H1 (cell line): ENCODE measurements at regions not wholly inside any gene's neighbourhood (a gene's known extent, or its start where the extent isn't known, plus 50 kb on each side); places are given as distances from the start of the nearest gene placed in this dataset.

Experiments
- CBX5 ChIP-seq: fragments of 300-800, 300-1000 bp; sonication (generic); IDR thresholded peaks from 2 replicates; pipeline ENCODE4 v1.7.1; 2016; ENCODE audit warnings: antibody characterized with exemption, low read length, low read depth
- CHD1 ChIP-seq: IDR thresholded peaks from 2 replicates; pipeline ENCODE4 v1.6.1; 2012; ENCODE audit warnings: low read depth, low read length, improper control_type of control experiment
- MAX ChIP-seq: IDR thresholded peaks from 2 replicates; pipeline ENCODE4 v1.6.1; 2012; ENCODE audit warnings: inconsistent platforms
- PHF8 ChIP-seq: fragments of 200-600 bp; sonication (generic); conservative IDR thresholded peaks from 2 replicates; pipeline ENCODE4 v1.7.1; 2012; ENCODE audit warnings: low read depth, mild to moderate bottlenecking, inconsistent platforms, low read length, moderate library complexity
- POLR2AphosphoS5 ChIP-seq: IDR thresholded peaks from 2 replicates; pipeline ENCODE4 v1.6.1; 2011; ENCODE audit warnings: low read depth, low read length
- SIN3A ChIP-seq, 2 experiments: IDR thresholded peaks in 1 of 2; conservative IDR thresholded peaks in 1 of 2; 2 replicates each; pipeline ENCODE4 v1.6.1; 2011 to 2012; ENCODE audit warnings: low read length in 2 of 2, improper control_type of control experiment in 1 of 2, low read depth in 1 of 2, mild to moderate bottlenecking in 1 of 2
- SP1 ChIP-seq: IDR thresholded peaks from 2 replicates; pipeline ENCODE4 v1.6.1; 2011; ENCODE audit warnings: low read depth, low read length
- YY1 ChIP-seq: IDR thresholded peaks from 2 replicates; pipeline ENCODE4 v1.6.1; 2011; ENCODE audit warnings: low read depth, mild to moderate bottlenecking, low read length
- TF ChIP-seq, protein P1 (sequence below), 3 experiments: IDR thresholded peaks; 1 replicate in 2 of 3; 2 replicates in 1 of 3; pipeline versions ENCODE4 v1.5.1 to v1.6.1; 2011; ENCODE audit warnings: low read length in 3 of 3, mild to moderate bottlenecking in 3 of 3, inconsistent platforms in 2 of 3, low read depth in 1 of 3, moderate library complexity in 1 of 3; ENCODE audit not compliant: insufficient read depth in 1 of 3; ENCODE audit errors: control extremely low read depth in 1 of 3

GRCh38 chr5:37979559-37979958 is 139.7 kb upstream of the GDNF start:
- TF ChIP-seq MAX, result no peak
- TF ChIP-seq, protein P1, sequence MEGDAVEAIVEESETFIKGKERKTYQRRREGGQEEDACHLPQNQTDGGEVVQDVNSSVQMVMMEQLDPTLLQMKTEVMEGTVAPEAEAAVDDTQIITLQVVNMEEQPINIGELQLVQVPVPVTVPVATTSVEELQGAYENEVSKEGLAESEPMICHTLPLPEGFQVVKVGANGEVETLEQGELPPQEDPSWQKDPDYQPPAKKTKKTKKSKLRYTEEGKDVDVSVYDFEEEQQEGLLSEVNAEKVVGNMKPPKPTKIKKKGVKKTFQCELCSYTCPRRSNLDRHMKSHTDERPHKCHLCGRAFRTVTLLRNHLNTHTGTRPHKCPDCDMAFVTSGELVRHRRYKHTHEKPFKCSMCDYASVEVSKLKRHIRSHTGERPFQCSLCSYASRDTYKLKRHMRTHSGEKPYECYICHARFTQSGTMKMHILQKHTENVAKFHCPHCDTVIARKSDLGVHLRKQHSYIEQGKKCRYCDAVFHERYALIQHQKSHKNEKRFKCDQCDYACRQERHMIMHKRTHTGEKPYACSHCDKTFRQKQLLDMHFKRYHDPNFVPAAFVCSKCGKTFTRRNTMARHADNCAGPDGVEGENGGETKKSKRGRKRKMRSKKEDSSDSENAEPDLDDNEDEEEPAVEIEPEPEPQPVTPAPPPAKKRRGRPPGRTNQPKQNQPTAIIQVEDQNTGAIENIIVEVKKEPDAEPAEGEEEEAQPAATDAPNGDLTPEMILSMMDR (IDR thresholded peaks at IDR 0.05; ENCODE audit: control extremely low read depth in 1 of 3, insufficient read depth in 1 of 3, low read depth in 1 of 3, low read length in 3 of 3), result no peak
- no peak for TF ChIP-seq YY1
- no peak for TF ChIP-seq CBX5
- TF ChIP-seq POLR2AphosphoS5, result no peak
- no peak for TF ChIP-seq SP1
- no peak for TF ChIP-seq CHD1
- no peak for TF ChIP-seq PHF8
- no peak for TF ChIP-seq SIN3A (conservative IDR thresholded peaks at IDR 0.05 in 1 of 2, IDR thresholded peaks at IDR 0.05 in 1 of 2; ENCODE audit: low read depth in 1 of 2, low read length in 2 of 2)
